ENCODE measurements at regions not wholly inside any gene's neighbourhood (a gene's known extent, or its start where the extent isn't known, plus 50 kb on each side); places are given as distances from the start of the nearest gene placed in this dataset.

DNA sequence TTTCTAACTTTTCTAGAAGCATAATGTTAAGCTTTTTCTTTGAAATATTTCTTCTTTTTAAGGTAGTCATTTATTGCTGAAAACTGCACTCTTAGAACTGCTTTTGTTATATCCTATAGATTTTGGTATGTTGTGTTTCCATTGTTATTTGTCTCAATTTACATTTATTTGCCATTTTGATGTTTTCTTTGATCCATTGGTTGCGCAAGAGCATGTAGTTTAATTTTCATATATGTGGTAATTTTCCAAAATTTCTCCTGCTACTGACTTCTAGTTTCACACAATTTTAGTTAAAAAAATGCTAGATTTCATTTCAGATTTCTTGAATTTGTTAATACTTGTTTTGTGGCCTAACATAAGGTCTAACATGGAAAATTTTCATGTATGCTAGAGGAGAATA, 1029.3 kb upstream of the TYRP1 start:
- DNase-seq (ENCODE audit: low spot score): no peak
- Mint-ChIP-seq H3K36me3 (no peaks in the 10 kb centered on the region), H3K27ac (no peak overlapping the region), H3K4me1 (no peaks in the 10 kb centered on the region), H3K9me3 (peaks cover 14% of the 10 kb centered on the region; the same call in 1 of the 2 replicates), H3K4me3 (no peak overlapping the region), H3K27me3 (ENCODE audit: low read depth) (no peaks in the 10 kb centered on the region)
- POLR2A ChIA-PET: no interaction called here
- TF ChIP-seq, protein P1, sequence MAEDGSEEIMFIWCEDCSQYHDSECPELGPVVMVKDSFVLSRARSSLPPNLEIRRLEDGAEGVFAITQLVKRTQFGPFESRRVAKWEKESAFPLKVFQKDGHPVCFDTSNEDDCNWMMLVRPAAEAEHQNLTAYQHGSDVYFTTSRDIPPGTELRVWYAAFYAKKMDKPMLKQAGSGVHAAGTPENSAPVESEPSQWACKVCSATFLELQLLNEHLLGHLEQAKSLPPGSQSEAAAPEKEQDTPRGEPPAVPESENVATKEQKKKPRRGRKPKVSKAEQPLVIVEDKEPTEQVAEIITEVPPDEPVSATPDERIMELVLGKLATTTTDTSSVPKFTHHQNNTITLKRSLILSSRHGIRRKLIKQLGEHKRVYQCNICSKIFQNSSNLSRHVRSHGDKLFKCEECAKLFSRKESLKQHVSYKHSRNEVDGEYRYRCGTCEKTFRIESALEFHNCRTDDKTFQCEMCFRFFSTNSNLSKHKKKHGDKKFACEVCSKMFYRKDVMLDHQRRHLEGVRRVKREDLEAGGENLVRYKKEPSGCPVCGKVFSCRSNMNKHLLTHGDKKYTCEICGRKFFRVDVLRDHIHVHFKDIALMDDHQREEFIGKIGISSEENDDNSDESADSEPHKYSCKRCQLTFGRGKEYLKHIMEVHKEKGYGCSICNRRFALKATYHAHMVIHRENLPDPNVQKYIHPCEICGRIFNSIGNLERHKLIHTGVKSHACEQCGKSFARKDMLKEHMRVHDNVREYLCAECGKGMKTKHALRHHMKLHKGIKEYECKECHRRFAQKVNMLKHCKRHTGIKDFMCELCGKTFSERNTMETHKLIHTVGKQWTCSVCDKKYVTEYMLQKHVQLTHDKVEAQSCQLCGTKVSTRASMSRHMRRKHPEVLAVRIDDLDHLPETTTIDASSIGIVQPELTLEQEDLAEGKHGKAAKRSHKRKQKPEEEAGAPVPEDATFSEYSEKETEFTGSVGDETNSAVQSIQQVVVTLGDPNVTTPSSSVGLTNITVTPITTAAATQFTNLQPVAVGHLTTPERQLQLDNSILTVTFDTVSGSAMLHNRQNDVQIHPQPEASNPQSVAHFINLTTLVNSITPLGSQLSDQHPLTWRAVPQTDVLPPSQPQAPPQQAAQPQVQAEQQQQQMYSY (CRISPR knock-in tag; IDR thresholded peaks at IDR 0.05): no peak
- TF ChIP-seq ESRRA (CRISPR knock-in tag; IDR thresholded peaks at IDR 0.05; ENCODE audit: borderline replicate concordance): no peak
- TF ChIP-seq, protein P2, sequence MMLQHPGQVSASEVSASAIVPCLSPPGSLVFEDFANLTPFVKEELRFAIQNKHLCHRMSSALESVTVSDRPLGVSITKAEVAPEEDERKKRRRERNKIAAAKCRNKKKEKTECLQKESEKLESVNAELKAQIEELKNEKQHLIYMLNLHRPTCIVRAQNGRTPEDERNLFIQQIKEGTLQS (CRISPR knock-in tag; conservative IDR thresholded peaks at IDR 0.05): no peak
- TF ChIP-seq PRRX2 (CRISPR knock-in tag; IDR thresholded peaks at IDR 0.05): no peak
- TF ChIP-seq TEAD4 (CRISPR knock-in tag; IDR thresholded peaks at IDR 0.05): no peak
- TF ChIP-seq NFE2L1 (CRISPR knock-in tag; IDR thresholded peaks at IDR 0.05): no peak
- no peak for TF ChIP-seq NFYB (CRISPR knock-in tag; conservative IDR thresholded peaks at IDR 0.05; ENCODE audit: low read depth)
- TF ChIP-seq, protein P3, sequence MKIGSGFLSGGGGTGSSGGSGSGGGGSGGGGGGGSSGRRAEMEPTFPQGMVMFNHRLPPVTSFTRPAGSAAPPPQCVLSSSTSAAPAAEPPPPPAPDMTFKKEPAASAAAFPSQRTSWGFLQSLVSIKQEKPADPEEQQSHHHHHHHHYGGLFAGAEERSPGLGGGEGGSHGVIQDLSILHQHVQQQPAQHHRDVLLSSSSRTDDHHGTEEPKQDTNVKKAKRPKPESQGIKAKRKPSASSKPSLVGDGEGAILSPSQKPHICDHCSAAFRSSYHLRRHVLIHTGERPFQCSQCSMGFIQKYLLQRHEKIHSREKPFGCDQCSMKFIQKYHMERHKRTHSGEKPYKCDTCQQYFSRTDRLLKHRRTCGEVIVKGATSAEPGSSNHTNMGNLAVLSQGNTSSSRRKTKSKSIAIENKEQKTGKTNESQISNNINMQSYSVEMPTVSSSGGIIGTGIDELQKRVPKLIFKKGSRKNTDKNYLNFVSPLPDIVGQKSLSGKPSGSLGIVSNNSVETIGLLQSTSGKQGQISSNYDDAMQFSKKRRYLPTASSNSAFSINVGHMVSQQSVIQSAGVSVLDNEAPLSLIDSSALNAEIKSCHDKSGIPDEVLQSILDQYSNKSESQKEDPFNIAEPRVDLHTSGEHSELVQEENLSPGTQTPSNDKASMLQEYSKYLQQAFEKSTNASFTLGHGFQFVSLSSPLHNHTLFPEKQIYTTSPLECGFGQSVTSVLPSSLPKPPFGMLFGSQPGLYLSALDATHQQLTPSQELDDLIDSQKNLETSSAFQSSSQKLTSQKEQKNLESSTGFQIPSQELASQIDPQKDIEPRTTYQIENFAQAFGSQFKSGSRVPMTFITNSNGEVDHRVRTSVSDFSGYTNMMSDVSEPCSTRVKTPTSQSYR (CRISPR knock-in tag; IDR thresholded peaks at IDR 0.05): no peak
- TF ChIP-seq, protein P4, sequence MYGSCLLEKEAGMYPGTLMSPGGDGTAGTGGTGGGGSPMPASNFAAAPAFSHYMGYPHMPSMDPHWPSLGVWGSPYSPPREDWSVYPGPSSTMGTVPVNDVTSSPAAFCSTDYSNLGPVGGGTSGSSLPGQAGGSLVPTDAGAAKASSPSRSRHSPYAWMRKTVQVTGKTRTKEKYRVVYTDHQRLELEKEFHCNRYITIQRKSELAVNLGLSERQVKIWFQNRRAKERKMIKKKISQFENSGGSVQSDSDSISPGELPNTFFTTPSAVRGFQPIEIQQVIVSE (CRISPR knock-in tag; IDR thresholded peaks at IDR 0.05; ENCODE audit: borderline replicate concordance): no peak
- TF ChIP-seq, protein P5, sequence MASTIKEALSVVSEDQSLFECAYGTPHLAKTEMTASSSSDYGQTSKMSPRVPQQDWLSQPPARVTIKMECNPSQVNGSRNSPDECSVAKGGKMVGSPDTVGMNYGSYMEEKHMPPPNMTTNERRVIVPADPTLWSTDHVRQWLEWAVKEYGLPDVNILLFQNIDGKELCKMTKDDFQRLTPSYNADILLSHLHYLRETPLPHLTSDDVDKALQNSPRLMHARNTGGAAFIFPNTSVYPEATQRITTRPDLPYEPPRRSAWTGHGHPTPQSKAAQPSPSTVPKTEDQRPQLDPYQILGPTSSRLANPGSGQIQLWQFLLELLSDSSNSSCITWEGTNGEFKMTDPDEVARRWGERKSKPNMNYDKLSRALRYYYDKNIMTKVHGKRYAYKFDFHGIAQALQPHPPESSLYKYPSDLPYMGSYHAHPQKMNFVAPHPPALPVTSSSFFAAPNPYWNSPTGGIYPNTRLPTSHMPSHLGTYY (CRISPR knock-in tag; IDR thresholded peaks at IDR 0.05): no peak
- no peak for TF ChIP-seq FOXP1 (CRISPR knock-in tag; IDR thresholded peaks at IDR 0.05; ENCODE audit: borderline replicate concordance)
- TF ChIP-seq, protein P6, sequence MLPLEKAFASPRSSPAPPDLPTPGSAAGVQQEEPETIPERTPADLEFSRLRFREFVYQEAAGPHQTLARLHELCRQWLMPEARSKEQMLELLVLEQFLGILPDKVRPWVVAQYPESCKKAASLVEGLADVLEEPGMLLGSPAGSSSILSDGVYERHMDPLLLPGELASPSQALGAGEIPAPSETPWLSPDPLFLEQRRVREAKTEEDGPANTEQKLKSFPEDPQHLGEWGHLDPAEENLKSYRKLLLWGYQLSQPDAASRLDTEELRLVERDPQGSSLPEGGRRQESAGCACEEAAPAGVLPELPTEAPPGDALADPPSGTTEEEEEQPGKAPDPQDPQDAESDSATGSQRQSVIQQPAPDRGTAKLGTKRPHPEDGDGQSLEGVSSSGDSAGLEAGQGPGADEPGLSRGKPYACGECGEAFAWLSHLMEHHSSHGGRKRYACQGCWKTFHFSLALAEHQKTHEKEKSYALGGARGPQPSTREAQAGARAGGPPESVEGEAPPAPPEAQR (CRISPR knock-in tag; IDR thresholded peaks at IDR 0.05): no peak
- TF ChIP-seq, protein P7, sequence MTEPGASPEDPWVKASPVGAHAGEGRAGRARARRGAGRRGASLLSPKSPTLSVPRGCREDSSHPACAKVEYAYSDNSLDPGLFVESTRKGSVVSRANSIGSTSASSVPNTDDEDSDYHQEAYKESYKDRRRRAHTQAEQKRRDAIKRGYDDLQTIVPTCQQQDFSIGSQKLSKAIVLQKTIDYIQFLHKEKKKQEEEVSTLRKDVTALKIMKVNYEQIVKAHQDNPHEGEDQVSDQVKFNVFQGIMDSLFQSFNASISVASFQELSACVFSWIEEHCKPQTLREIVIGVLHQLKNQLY (CRISPR knock-in tag; IDR thresholded peaks at IDR 0.05): no peak
- TF ChIP-seq ATF2 (CRISPR knock-in tag; IDR thresholded peaks at IDR 0.05; ENCODE audit: borderline replicate concordance, low read depth): no peak
- ATAC-seq: no peak
- CTCF ChIA-PET: no interaction called here
